Adrenal gland (tissue), 9 donors: ENCODE measurements at regions not wholly inside any gene's neighbourhood (a gene's known extent, or its start where the extent isn't known, plus 50 kb on each side); places are given as distances from the start of the nearest gene placed in this dataset.

ENCODE experiments used
- DNase-seq, 7 donors: peaks; one replicate each; pipeline ENCODE4 v3.0.0-alpha.2; 2019 to 2020
- H3K27ac ChIP-seq, 5 donors: fragments of 200-600 bp; sonication (generic) in 4 of 5; 1 replicate in 3 of 5; 2 replicates in 2 of 5; pipeline versions ENCODE4 v1.5.1 to v1.8.0; 2016 to 2020; ENCODE audit warnings: mild to moderate bottlenecking in 1 of 5
- H3K27me3 ChIP-seq: fragments of 200-600 bp; 2 replicates; pipeline ENCODE4 v1.8.0; 2021
- H3K36me3 ChIP-seq, 2 donors: fragments of 200-600 bp; replicated peaks in 1 of 2; 1 replicate in 1 of 2; 2 replicates in 1 of 2; pipeline versions ENCODE4 v1.5.1 to v1.8.0; 2018 to 2022
- H3K4me1 ChIP-seq, 2 donors: fragments of 200-600 bp; replicated peaks in 1 of 2; 1 replicate in 1 of 2; 2 replicates in 1 of 2; pipeline versions ENCODE4 v1.5.1 to v1.8.0; 2018 to 2021
- H3K4me3 ChIP-seq, 4 donors: fragments of 200-600 bp; sonication (generic) in 3 of 4; one replicate each; pipeline ENCODE4 v1.5.1; 2016 to 2018
- H3K9me3 ChIP-seq, 3 donors: fragments of 200-600 bp; sonication (generic) in 1 of 3; replicated peaks in 1 of 3; 1 replicate in 2 of 3; 2 replicates in 1 of 3; pipeline versions ENCODE4 v1.5.1 to v1.8.0; 2016 to 2021
- CTCF ChIP-seq, 6 experiments: fragments of 450-650 bp in 4 of 6; fragments of 200-600 bp in 2 of 6; sonication (generic) in 1 of 6; IDR thresholded peaks; 1 replicate in 5 of 6; 2 replicates in 1 of 6; pipeline versions ENCODE4 v1.5.1 to v1.8.0; 2016 to 2021; ENCODE audit warnings: antibody characterized with exemption in 6 of 6, mild to moderate bottlenecking in 2 of 6, moderate library complexity in 1 of 6
- POLR2A ChIP-seq, 2 donors: fragments of 450-650 bp; IDR thresholded peaks; one replicate each; pipeline ENCODE4 v1.6.1; 2017; ENCODE audit warnings: antibody characterized with exemption in 2 of 2, mild to moderate bottlenecking in 2 of 2, moderate library complexity in 1 of 2
- WGBS, 4 donors: extraction: QIAGEN DNeasy Blood & Tissue Kit in 2 of 4; methylation state at CpG; one replicate each; pipeline versions ENCODE4 v1.1.5 to v1.1.7; 2013 to 2017; 5-methylcytosine and 5-hydroxymethylcytosine counted together
- intact Hi-C, 2 donors: fragments of 100-400 bp; cut with DNase I; formaldehyde crosslinking; loops; one replicate each; pipeline versions ENCODE4 v1.14.1 to v1.15.0; 2022 to 2023
- donor health status: healthy with polysubstance abuse.
- donor health status: Bipolar disorder and iron deficiency.
- donor health status: DM: yes; HTN: yes; CAD: no.
- donor health status: DM: no; HTN: no; CAD: no.
- donor health status: DM: no; HTN: no; CAD: no.

- DNase-seq = no peak
- Histone ChIP-seq H3K36me3 (no peaks in the 10 kb centered on the region), H3K27me3 (no peaks in the 10 kb centered on the region), H3K9me3 (no peaks in the 10 kb centered on the region), H3K4me3 (no peak overlapping the region), H3K27ac (no peak overlapping the region), H3K4me1 (no peaks in the 10 kb centered on the region)
- intact Hi-C loops = no loop called here
- TF ChIP-seq CTCF (IDR thresholded peaks at IDR 0.05) (no peak), POLR2A (IDR thresholded peaks at IDR 0.05) (no peak)
- WGBS, 4 donors = 86 to 91% (median 88%) methylated on average over 7 of the region's 7 CpGs
Measured at GRCh38 chr15:61624950-61625349, 395.8 kb upstream of the RORA start.

- Histone ChIP-seq H3K9me3 (no peaks in the 10 kb centered on the region), H3K27me3 (no peaks in the 10 kb centered on the region), H3K4me1 (no peaks in the 10 kb centered on the region), H3K36me3 (no peaks in the 10 kb centered on the region), H3K4me3 (no peak overlapping the region), H3K27ac (no peak overlapping the region)
- 75 to 80% (median 77%) methylated on average over 15 of the region's 15 CpGs for WGBS, 4 donors
- DNase-seq = no peak
- intact Hi-C loops = no loop called here
- TF ChIP-seq CTCF (IDR thresholded peaks at IDR 0.05) (no peak), POLR2A (IDR thresholded peaks at IDR 0.05) (no peak)
Measured at GRCh38 chr15:61623746-61624145, 394.6 kb upstream of the RORA start.

- WGBS, 4 donors = 83 to 93% (median 87%) methylated on average over 2 of the region's 2 CpGs
- no peaks in the 10 kb centered on the region for H3K36me3 ChIP-seq
- TF ChIP-seq CTCF (IDR thresholded peaks at IDR 0.05) (no peak), POLR2A (IDR thresholded peaks at IDR 0.05) (no peak)
- H3K27ac ChIP-seq = no peak overlapping the region
- DNase-seq = no peak
- intact Hi-C loops = no loop called here
- peaks cover 0 to 6% (median 0%) of the 10 kb centered on the region in 3 donors for H3K9me3 ChIP-seq
- no peaks in the 10 kb centered on the region for H3K4me1 ChIP-seq
- no peaks in the 10 kb centered on the region for H3K27me3 ChIP-seq
- H3K4me3 ChIP-seq = no peak overlapping the region
Measured at GRCh38 chr15:61621865-61622264, 392.8 kb upstream of the RORA start.

GRCh38 chr15:61621146-61621545, 392.0 kb upstream of the RORA start:
- peak in 4 of 7 donors; percentile 9 to 55 (median 20) for DNase-seq
- H3K27ac ChIP-seq = no peak overlapping the region
- H3K4me1 ChIP-seq = no peaks in the 10 kb centered on the region
- no peaks in the 10 kb centered on the region for H3K27me3 ChIP-seq
- intact Hi-C loops = no loop called here
- TF ChIP-seq POLR2A (IDR thresholded peaks at IDR 0.05) (no peak), CTCF (IDR thresholded peaks at IDR 0.05) (peak; percentile 9 to 49 (median 34))
- peaks cover 0 to 6% (median 0%) of the 10 kb centered on the region in 3 donors for H3K9me3 ChIP-seq
- WGBS, 4 donors = 4 to 10% (median 6%) methylated on average over 2 of the region's 2 CpGs
- H3K36me3 ChIP-seq = no peaks in the 10 kb centered on the region
- H3K4me3 ChIP-seq = no peak overlapping the region
